ENCODE measurements at regions not wholly inside any gene's neighbourhood (a gene's known extent, or its start where the extent isn't known, plus 50 kb on each side); places are given as distances from the start of the nearest gene placed in this dataset.

GRCh38 chr5:38008198-38008597, 168.4 kb upstream of the GDNF start:
- no peaks in the 10 kb centered on the region for H3K4me1 ChIP-seq (ENCODE audit: control insufficient read depth in 1 of 2, insufficient read depth in 2 of 2, low read length in 2 of 2)
- peaks cover 40% of the 10 kb centered on the region for H3K27me3 ChIP-seq (ENCODE audit: insufficient read depth, low read length)
- H3K79me2 ChIP-seq (ENCODE audit: insufficient read depth, low read length) = no peaks in the 10 kb centered on the region
- H3K27ac ChIP-seq (ENCODE audit: low read depth, low read length) = no peak overlapping the region
- H3K9ac ChIP-seq (ENCODE audit: low read length) = no peak overlapping the region
- no peaks in the 10 kb centered on the region for H4K20me1 ChIP-seq (ENCODE audit: insufficient read depth)
- POLR2A ChIA-PET = no interaction called here
- no peak overlapping the region for H3K4me3 ChIP-seq (replicated peaks in 1 of 2; ENCODE audit: low read depth in 1 of 2, low read length in 2 of 2)
- no TSS peak for BruUV-seq (replicated peaks)
- no peaks in the 10 kb centered on the region for H3K9me3 ChIP-seq (ENCODE audit: control insufficient read depth in 1 of 2, insufficient read depth in 1 of 2, low read depth in 1 of 2, low read length in 2 of 2)
- CTCF ChIA-PET = no interaction called here
- RAD21 ChIA-PET (ENCODE audit: low non-redundant PET in 1 of 2, low total read pairs in 2 of 2, uncharacterized antibody in 2 of 2, unreplicated experiment in 2 of 2) = no interaction called here
- TF ChIP-seq TCF7L2 (IDR thresholded peaks at IDR 0.05; ENCODE audit: borderline replicate concordance, extremely low read depth, insufficient read depth, insufficient read length) = no peak
- TF ChIP-seq RAD21 (IDR thresholded peaks at IDR 0.05; ENCODE audit: low read depth) = no peak
- ATAC-seq (no peak), DNase-seq (ENCODE audit: low read depth, low spot score) (no peak)
- H3K4me2 ChIP-seq (ENCODE audit: low read length) = no peak overlapping the region
- no peak overlapping the region for H2AFZ ChIP-seq (ENCODE audit: low read depth, low read length, poor library complexity, severe bottlenecking)
- H3K9me2 ChIP-seq (ENCODE audit: insufficient read depth) = no peaks in the 10 kb centered on the region
- intact Hi-C loops (cut with micrococcal nuclease) = no loop called here
- no peaks in the 10 kb centered on the region for H3K36me3 ChIP-seq (ENCODE audit: control insufficient read depth in 1 of 2, insufficient read depth in 2 of 2, low read length in 2 of 2)

DNA sequence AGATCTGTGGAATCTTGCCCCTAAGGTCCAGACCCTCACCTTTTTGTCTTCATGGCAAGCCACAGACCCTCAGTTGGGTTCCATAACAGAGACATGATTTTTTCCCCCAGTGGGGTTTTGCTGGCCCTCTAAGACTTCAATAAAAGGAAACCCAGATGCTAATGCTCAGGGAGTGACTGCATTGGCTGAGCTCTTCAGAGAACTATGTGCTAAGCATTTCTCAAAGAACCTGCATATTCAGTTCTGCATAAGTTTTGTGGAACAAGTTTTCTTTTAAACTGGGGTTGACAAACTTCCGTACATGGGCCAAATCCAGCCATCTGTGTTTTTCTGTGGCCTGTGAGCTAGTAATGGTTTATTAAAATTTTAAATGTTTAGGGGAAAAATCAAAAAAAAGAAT, 159.8 kb upstream of the GDNF start:
- peaks cover 56% of the 10 kb centered on the region for H3K27me3 ChIP-seq (ENCODE audit: insufficient read depth, low read length)
- intact Hi-C loops (cut with micrococcal nuclease) = no loop called here
- POLR2A ChIA-PET = no interaction called here
- no peak for TF ChIP-seq ZFX (IDR thresholded peaks at IDR 0.05)
- no peak for TF ChIP-seq TCF7L2 (IDR thresholded peaks at IDR 0.05; ENCODE audit: borderline replicate concordance, extremely low read depth, insufficient read depth, insufficient read length)
- no peak for TF ChIP-seq CBX3 (IDR thresholded peaks at IDR 0.05; ENCODE audit: low read depth)
- no peak for TF ChIP-seq CTCF (IDR thresholded peaks at IDR 0.05 in 2 of 3, conservative IDR thresholded peaks at IDR 0.05 in 1 of 3; ENCODE audit: borderline replicate concordance in 1 of 3, insufficient read depth in 1 of 3, low read depth in 2 of 3, low read length in 2 of 3)
- TF ChIP-seq ATF3 (IDR thresholded peaks at IDR 0.05) = no peak
- TF ChIP-seq YY1 (IDR thresholded peaks at IDR 0.05; ENCODE audit: extremely low read depth, insufficient replicate concordance, low read depth, low read length) = no peak
- TF ChIP-seq SP1 (IDR thresholded peaks at IDR 0.05; ENCODE audit: low read depth) = no peak
- no peak for TF ChIP-seq FOSL1 (IDR thresholded peaks at IDR 0.05; ENCODE audit: low read depth)
- TF ChIP-seq REST (IDR thresholded peaks at IDR 0.05; ENCODE audit: low read depth) = no peak
- TF ChIP-seq ZBTB33 (IDR thresholded peaks at IDR 0.05; ENCODE audit: extremely low read depth, insufficient replicate concordance, low read length) = no peak
- TF ChIP-seq ELF1 (IDR thresholded peaks at IDR 0.05; ENCODE audit: borderline replicate concordance, low read depth) = no peak
- TF ChIP-seq SIN3A (IDR thresholded peaks at IDR 0.05; ENCODE audit: low read depth) = no peak

More for the DNA sequence above, 159.8 kb upstream of the GDNF start:
- Histone ChIP-seq H3K36me3 (ENCODE audit: control insufficient read depth in 1 of 2, insufficient read depth in 2 of 2, low read length in 2 of 2) (no peaks in the 10 kb centered on the region), H3K27ac (ENCODE audit: low read depth, low read length) (no peak overlapping the region), H2AFZ (ENCODE audit: low read depth, low read length, poor library complexity, severe bottlenecking) (no peak overlapping the region), H3K9ac (ENCODE audit: low read length) (no peak overlapping the region), H3K9me3 (ENCODE audit: control insufficient read depth in 1 of 2, insufficient read depth in 1 of 2, low read depth in 1 of 2, low read length in 2 of 2) (no peaks in the 10 kb centered on the region), H4K20me1 (ENCODE audit: insufficient read depth) (no peaks in the 10 kb centered on the region), H3K4me2 (ENCODE audit: low read length) (no peak overlapping the region), H3K4me1 (ENCODE audit: control insufficient read depth in 1 of 2, insufficient read depth in 2 of 2, low read length in 2 of 2) (no peaks in the 10 kb centered on the region), H3K4me3 (replicated peaks in 1 of 2; ENCODE audit: low read depth in 1 of 2, low read length in 2 of 2) (no peak overlapping the region), H3K9me2 (ENCODE audit: insufficient read depth) (no peaks in the 10 kb centered on the region), H3K79me2 (ENCODE audit: insufficient read depth, low read length) (no peaks in the 10 kb centered on the region)
- ChIA-PET RAD21 (ENCODE audit: low non-redundant PET in 1 of 2, low total read pairs in 2 of 2, uncharacterized antibody in 2 of 2, unreplicated experiment in 2 of 2) (no interaction called here), CTCF (no interaction called here)
- no peak for DNase-seq (ENCODE audit: low read depth, low spot score)
- BruUV-seq (replicated peaks) = no TSS peak
- ATAC-seq = no peak
